Loucy (cell line): ENCODE measurements at regions not wholly inside any gene's neighbourhood (a gene's known extent, or its start where the extent isn't known, plus 50 kb on each side); places are given as distances from the start of the nearest gene placed in this dataset.

ENCODE experiments used
- EZH2phosphoT487 ChIP-seq: fragments of 200-600 bp; IDR thresholded peaks from 2 replicates; pipeline ENCODE4 v1.6.1; 2018; ENCODE audit warnings: antibody characterized with exemption, mild to moderate bottlenecking, moderate library complexity, borderline replicate concordance
- TF ChIP-seq, protein P1 (sequence below): fragments of 200-600 bp; sonication (generic); conservative IDR thresholded peaks from 2 replicates; pipeline ENCODE4 v1.5.1; 2014; ENCODE audit warnings: mild to moderate bottlenecking, antibody characterized with exemption, low read length

DNA sequence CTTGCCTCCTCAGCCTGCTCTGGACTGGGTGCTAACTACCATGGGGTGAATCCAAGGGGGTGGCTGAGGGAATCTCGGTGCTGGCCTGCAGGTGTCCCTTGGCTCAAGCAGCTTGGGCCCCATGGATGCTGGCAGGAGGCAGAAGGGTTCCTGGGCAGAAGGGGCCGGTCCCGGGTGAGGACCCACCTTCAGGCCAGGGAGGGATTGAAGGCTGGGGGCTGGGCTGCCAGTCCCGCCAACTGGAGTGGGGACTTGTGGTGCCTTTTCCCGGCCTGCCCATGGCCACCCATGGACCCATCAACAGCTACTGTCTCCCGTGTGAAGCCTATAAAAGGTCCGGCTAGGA is 550.1 kb downstream of the SLC6A15 start:
- TF ChIP-seq, protein P1, sequence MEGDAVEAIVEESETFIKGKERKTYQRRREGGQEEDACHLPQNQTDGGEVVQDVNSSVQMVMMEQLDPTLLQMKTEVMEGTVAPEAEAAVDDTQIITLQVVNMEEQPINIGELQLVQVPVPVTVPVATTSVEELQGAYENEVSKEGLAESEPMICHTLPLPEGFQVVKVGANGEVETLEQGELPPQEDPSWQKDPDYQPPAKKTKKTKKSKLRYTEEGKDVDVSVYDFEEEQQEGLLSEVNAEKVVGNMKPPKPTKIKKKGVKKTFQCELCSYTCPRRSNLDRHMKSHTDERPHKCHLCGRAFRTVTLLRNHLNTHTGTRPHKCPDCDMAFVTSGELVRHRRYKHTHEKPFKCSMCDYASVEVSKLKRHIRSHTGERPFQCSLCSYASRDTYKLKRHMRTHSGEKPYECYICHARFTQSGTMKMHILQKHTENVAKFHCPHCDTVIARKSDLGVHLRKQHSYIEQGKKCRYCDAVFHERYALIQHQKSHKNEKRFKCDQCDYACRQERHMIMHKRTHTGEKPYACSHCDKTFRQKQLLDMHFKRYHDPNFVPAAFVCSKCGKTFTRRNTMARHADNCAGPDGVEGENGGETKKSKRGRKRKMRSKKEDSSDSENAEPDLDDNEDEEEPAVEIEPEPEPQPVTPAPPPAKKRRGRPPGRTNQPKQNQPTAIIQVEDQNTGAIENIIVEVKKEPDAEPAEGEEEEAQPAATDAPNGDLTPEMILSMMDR = no peak
- TF ChIP-seq EZH2phosphoT487 = no peak
